Ammon's horn (tissue), 1 donor: ENCODE measurements at regions not wholly inside any gene's neighbourhood (a gene's known extent, or its start where the extent isn't known, plus 50 kb on each side); places are given as distances from the start of the nearest gene placed in this dataset.
"Not testable (repeated sequence)": the region's sequence is repeated elsewhere in the genome, so short reads cannot be mapped to it uniquely, and the experiment has no call there.

Experiments
- DNase-seq: peaks from one replicate; pipeline ENCODE4 v3.0.0-alpha.2; 2016; ENCODE audit warnings: low spot score

DNA sequence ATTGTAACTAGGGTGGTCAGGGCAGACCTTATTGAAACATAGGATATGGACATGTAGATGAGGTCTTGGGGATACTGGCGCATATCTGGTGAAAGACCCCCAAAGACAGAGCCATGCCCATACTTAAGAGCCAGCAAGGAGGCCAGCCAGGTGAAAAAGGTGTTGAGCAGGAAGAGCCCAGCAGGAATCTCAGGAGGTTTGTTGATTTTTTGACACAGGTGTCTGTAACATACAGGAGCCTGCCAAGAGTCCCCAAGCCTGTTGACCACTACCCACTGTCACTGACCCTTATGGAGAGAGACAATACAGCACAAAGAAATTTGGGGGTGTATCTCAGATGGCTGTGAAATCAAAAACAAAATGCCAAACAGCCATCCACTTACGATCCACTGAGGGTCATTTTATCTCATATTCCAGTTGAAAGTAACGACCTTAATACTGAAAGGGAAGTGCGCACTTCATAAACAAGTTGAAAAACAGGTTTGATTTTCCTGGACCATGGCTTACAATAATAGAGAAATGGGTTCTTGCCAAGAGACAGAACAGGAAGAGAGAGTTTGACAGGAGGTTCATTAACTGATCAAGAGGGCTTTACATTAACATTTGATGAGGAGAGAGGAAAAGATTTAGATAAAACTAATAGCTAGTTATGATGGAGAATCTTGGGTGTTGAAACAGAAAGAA lies 163.6 kb downstream of the GLUL start:
- DNase-seq: no peak

DNA sequence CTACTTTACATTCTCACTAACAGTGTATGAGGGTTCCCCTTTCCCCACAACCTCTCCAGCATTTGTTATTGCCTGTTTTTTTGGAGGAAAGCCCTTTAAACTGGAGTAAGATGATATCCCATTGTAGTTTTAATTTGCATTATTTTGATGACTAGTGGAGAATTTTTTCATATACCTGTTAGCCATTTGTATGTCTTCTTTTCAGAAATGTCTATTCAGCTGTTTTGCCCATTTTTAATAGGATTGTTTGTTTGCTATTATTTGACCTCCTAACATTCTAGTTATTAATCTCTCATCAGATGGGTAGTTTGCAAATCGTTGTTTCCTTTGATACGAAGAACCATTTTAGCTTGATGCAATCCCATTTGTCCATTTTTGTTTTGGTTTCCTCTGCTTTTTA lies 165.0 kb downstream of the GLUL start:
- no peak for DNase-seq

DNA sequence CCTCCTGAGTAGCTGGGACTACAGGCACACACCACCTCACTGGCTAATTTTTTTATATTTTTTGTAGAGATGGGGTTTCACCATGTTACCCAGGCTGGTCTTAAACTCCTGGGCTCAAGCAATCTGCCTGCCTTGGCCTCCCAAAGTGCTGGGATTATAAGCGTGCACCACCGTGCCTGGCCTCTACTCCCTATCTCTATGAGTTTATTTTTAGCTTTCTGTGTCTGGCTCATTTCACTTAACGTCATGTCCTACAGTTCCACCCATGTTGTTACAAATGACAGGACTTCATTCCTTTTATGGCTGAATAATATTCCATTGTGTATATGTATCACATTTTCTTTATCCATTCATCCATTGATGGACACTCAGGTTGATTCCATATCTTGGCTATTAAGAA lies 164.2 kb upstream of the ZNF648 start:
- DNase-seq: not testable (repeated sequence)

DNA sequence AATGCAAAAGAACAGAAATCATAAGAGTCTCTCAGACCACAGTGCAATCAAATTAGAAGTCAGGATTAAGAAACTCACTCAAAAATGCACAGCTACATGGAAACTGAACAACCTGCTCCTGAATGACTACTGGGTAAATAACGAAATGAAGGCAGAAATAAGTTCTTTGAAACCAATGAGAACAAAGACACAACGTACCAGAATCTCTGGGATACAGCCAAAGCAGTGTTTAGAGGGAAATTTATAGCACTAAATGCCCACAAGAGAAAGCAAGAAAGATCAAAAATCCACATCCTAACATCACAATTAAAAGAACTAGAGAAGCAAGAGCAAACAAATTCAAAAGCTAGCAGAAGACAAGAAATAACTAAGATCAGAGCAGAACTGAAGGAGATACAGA lies 160.5 kb upstream of the ZNF648 start:
- not testable (repeated sequence) for DNase-seq

DNA sequence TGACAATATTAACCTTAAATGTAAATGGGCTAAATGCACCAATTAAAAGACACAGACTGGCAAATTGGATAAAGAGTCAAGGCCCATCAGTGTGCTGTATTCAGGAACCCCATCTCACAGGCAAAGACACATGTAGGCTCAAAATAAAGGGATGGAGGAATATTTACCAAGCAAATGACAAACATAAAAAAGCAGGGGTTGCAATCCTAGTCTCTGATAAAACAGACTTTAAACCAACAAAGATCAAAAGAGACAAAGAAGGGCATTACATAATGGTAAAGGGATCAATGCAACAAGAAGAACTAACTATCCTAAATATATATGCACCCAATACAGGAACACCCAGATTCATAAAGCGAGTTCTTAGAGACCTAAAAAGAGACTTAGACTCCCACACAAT lies 159.9 kb upstream of the ZNF648 start:
- not testable (repeated sequence) for DNase-seq

DNA sequence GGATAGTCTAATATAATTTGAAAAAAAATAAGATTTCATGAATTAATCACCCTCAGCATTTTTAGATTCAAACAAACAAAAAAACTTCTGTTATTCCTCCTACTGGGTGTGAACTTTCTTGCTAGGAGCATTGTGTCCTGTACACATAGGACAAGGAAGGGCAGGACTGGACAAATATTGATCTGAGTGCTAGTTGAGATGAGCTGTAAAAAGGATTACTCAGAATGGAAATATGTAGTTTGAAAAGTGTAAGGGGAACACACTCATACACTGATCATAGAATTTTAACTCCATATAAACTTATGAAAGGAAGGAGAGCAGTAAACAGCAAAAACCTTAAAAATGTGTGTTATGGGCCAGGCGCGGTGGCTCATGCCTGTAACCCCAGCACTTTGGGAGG lies 156.5 kb upstream of the ZNF648 start:
- no peak for DNase-seq

DNA sequence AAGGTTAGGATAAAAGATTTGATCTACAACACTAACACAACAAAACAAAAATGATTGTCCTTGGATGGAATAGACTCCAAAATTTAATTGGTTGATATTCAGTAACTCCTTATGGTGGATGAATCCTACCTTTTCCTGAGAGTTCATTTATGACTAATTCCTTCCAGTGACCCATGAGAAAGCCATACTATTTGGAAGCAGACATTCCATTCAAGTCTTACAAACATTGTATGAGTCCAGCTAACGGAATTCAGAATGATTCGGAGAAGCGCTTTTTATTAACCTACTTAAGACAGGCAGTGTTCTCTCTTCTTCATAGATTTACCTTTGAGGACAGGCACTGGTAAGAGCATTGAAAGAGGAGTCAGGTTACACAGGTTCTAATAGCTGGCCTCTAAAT lies 155.6 kb upstream of the ZNF648 start:
- DNase-seq: no peak

DNA sequence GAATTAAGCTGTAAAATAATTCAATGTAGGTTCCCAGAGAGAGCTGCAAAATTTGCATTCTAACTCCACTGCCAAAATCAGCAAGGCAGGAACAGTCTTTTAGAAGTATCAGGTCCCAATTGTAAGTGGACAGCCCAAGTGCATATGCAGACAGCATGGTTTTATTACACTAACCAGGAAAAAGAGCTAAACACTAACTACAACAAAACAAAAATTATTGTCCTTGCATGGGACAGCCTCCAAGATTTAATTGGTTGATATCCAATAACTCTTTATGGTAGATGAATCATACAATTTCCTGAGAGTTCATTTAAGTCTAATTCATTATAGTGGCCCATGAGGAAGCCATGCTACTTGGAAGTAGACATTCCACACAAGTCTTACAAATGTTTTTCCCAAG lies 154.3 kb upstream of the ZNF648 start:
- DNase-seq: no peak

DNA sequence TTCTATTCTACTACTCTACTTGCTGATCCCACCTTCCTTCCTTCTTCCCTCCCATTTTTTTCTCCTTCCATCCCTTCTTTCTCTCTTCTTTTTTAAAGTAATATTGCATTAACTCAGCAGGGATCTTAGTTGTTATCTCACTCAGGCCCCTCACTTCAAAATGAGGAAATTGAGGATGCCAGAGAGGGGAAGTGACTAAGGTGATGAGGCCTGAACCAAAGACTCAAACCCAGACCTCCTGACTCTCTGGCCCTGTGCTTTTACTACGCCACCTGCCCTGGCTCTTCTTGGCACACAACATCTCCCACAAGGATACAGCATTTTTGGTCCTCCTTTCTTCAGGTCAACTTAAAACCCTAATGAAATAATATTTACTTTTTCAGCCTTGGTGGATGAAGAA lies 151.7 kb upstream of the ZNF648 start:
- DNase-seq: no peak

DNA sequence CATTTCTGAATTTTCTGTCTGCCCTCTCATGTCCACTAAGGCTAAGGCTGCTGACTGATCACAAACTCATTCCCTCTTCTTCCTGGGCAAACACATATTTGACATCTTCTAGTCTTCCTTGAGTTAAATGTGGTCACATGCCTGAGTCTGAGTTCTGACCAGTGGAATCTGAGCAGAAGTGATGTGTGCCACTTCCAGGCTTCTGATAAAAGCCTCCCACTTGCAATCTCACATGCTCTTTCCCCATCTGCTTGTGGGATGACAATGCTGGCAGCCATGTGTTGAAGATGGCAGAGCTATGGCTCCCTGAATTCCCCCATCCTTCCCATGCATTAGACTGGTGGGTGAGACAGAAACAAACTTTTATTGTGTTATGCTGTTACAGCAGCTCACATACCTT lies 149.9 kb upstream of the ZNF648 start:
- DNase-seq: peak; percentile 29

DNA sequence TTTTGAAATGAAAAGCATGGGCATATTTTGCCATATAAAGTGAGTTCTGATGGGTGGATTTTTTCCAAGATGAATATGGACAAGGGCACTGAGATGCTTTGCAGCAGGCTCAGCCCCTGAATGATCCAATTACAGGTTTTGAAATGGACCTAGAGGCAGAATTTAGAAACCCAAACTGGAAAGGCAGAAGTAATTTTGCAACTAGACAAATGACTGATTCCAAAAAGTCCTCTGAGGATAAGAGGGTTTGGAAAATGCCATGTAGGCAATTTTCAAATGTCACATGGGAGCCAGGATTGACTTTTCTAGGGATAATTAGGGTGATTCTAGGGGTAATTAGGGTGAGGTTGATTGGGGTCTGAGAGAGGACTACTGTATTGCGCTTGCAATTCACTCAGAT lies 148.9 kb upstream of the ZNF648 start:
- DNase-seq: no peak

DNA sequence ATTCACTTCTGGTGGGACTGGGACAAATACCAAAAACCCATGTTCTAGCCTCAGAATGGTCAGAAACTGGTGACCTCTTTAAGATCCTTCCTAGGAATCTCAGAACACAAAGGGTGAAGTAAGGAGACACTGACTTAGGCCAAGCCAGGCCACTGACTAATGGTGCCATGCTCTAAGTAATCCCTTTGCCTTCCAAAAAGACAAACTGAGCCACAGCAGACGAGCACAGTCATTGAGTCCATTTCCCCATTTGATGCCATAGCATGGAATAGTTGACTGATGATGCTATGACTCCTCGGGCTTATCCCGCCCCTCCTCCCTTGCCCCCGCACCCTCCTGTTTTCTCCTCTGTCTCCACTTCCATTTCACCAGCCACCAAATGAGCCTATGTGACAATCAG lies 145.8 kb upstream of the ZNF648 start:
- DNase-seq: no peak

DNA sequence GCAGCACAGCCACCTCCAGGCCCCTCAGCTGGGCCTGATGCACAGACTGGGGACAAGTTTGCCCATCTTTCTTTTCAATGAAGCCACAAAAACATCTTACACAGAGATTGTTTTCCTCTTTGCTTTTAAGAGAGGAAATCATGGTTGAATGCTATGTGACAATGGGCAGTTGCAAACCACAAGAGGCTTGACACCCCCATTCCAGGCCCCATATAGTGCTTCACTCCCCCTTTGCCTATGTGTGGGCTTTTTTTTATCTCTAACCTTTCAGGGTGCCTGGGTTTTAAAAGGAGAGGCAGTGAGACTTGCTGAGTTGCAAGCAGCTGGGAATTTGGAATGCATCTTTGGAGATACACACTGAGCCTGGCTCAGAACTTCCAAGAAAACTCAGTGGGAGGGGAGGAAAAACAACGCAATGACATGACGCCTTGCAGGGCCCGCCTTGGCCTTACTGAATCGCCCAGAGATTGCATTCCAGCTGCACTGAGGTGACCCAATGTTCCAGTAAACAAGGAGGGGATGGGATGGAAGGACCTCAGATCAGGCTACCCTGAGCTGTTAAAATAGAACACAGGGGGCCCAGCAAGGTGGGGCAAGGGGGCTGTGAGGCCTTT lies 145.2 kb upstream of the ZNF648 start:
- DNase-seq: peak; percentile 9

DNA sequence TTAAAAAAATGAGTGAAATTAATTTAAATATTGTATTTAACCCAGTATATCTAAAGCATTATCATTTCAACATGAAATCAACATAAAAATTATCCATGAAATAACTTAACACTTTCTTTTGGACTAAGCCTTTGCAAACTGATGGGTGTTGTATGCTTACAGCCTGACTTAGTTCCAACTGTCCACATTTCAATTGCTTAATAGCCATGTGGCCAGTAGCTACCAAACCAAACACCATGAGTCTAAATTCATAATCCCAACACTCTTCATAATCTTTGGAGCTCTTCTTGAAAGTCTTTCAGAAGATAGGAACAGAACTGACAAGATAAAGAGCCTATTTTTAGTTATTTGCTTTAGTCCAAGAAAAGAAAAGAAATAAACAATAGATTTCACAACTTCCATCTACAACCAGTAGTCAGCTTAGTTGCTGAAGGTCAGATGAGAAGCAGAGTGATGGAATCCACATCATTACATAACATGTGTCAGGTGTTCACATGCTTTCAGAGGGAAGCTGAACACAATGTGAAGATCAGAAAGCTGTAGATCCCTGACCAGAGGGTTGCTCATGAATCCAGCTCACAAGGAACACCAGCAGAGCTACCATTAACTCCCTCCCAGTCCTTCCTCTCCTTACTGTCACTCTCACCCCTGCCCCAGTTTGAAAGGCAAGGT lies 144.0 kb upstream of the ZNF648 start:
- DNase-seq: no peak

DNA sequence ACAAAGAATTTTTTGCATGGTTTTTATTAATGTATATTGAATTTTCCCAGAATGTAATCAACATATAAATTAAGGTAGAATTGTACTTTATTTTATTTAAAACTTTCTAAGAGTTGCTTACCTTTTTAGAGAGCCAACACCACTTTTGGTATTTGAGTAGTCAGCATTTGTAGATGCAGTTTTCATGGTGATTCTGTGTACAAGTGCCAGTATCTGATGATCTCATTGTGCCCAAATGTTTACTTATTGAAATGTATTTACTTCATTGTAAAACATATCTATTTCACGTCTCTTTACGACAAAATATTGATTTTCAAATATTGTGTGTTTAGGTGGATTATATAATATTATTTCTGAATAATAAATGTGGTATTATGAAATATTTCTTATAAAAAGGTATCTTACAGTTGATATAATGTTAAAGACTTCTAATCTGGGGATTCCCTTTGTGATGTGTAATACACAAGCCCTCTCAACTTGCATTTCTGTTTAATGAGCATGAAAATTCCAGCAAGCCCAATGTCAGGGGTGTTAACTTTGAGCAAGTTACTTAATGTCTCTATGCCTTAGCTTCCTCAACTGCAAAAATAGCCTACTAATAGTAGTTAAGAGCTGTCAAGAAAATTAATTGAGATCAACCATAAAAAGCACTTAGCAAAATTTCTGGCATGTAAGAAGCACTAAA lies 141.8 kb upstream of the ZNF648 start:
- no peak for DNase-seq

DNA sequence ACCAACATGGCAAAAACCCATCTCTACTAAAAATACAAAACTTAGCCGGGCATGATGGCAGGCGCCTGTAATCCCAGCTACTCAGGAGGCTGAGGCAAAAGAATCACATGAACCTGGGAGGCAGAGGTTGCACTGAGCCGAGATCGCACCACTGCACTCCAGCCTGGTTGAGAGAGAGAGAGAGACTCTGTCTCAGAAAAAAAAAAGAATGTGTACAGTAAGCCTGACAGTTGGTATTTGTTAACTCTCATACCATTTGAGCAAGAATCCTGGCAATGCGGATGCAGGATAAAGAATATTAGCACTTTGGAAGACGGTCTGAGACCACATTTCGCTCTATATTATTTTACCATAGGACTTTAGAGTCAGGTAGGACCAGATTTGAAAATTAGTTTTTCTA lies 140.0 kb upstream of the ZNF648 start:
- not testable (repeated sequence) for DNase-seq

DNA sequence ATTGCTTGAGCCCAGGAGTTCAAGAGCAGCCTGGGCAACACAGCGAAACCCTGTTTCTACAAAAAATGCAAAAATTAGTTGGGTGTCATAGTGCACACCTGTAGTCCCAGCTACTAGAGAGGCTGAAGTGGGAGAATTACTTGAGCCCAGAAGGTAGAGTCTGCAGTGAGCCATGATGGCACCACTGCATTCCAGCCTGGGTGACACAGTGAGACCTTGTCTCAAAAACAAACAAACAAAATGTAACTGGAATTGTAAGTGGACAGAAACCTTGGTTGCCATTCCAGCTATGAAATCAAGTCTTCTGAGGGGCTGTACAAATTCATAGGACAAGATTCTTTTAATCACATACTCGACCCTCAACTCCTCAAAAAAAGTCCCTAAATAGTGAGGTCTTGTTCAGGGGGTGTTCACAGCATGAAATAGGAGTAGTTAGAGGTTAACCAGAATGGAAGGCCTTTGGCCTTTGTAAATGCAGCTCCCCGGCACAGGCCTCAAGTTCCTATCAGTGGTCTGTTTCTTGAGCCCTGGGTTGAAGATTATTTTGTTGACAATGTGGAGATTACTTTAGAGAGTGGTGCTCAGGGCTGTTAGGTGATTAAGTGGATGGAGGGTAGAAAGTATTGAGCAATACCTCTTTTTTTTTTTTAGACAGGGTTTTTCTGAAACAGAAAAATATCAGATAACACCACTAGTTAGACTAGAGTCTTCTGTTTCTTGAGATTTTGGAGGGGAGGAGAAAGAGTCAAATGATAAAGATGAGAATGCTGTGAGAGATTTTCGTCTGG lies 138.7 kb upstream of the ZNF648 start:
- no peak for DNase-seq

DNA sequence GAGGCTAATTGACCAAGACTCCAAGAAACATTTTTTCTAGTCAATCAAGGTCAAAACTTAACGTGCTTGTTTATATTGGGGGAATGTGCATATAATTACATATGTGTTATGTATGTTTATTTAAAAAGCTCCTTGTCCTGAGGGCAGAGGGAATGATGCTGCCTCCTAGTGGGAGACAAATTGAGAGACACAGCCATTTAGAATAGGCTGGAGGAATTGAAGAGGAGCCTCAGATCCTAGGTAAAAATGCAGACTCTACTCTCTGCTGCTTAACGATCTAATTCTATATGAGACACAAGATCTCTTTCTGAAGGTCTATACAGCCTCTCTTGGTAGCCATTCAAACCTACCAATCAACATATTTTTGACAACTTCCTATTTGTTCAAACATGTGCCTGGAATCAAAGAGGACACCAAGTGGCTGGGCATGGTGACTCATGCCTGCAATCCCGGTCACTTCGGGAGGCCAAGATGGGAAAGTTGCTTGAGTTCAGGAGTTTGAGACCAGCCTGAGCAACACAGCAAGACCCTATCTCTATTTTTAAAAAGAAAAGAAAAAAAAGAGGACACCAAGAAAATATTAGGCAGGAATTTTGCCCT lies 136.6 kb upstream of the ZNF648 start:
- DNase-seq: no peak

DNA sequence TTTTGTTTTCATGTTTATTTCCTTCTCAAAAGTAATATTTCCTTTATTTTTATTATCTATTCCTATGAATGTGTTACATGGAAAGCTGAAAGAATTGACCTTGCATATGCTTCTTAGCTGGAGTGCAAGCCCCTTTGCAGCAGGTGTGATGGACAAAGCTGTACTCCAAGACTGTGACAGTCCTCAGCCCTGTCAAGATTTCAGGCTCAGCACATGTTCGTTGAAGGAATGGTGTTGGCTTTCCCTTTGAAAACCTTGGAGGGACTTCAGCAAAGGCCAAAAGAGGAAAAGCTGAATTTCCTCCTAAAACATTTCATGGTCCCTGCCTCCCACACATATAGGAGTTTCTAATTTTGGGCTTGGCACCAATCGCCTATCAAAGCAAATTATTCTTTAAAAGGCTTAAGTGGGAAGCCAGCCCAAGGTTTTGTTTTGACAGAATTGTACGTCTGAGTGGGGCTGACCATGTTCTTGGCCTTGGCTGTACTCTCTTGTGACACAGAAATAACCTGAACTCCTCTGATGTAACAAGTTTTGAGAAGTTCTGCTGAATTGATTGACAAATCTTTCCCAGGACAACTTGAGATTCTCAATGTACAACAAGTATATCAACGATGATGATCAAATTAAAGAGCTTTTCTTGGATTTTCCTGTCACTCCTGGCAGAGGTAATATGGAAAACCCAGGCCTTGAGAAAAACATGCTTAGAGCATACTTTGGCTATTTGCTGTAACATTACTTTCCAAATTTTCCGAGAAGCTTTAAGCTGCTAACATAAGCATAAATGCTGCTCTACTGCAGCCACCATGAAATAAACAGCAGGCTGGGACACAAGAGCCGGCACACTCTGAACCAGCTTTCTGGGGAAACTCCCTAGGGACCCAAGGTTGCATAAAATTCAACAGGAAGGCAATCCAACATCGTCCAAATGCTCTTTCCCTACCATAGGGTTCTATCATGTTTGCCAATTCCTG lies 135.7 kb upstream of the ZNF648 start:
- no peak for DNase-seq

DNA sequence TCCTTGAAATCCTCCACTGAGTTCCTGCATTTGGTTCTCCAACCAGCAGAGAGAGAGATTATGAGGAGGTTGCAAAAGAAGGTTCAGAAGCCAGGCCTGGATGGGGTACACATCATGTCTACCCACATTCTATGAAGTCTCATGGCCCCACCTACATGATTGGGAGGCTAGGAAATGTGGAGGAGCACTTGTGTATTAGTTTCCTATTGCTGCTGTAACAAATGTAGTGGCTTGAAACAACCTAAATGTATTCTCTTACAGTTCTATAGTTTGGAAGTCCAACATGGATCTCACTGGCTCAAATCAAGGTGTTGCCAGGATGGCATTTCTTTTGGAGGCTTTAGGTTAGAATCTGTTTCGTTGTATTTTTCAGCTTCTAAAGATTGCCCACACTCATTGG lies 134.2 kb upstream of the ZNF648 start:
- DNase-seq: no peak
